Esophagus mucosa (tissue), 1 donor: ENCODE measurements at regions not wholly inside any gene's neighbourhood (a gene's known extent, or its start where the extent isn't known, plus 50 kb on each side); places are given as distances from the start of the nearest gene placed in this dataset.
"Not testable (repeated sequence)": the region's sequence is repeated elsewhere in the genome, so short reads cannot be mapped to it uniquely, and the experiment has no call there.

Experiments used
- ATAC-seq: fragments of 200-7000 bp; cut with Tn5 transposase; one replicate; pipeline ENCODE4 v1.9.1; 2020
- donor health status: DM: yes; HTN: yes; CAD: no.

GRCh38 chr7:68865351-68866199 is 732.7 kb upstream of the AUTS2 start:
- ATAC-seq = no peak

DNA sequence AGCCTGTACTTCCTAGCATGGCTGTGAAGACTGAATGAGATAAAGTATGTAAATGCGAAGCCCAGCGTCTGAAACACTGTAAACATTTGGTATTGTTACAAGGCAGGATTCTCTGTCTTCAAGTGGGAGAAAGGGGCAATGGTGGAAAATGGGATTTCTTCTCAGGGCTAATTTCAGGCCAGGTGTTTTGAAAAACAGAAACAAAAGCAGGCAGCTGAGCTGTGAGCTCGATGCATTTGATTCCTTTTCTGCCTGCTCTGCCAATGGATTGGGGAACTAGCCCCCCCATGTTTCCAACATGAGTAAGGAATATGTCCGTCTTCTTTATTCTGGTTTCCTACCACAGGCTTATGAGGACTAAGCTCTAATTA is 732.1 kb upstream of the AUTS2 start:
- ATAC-seq = no peak

DNA sequence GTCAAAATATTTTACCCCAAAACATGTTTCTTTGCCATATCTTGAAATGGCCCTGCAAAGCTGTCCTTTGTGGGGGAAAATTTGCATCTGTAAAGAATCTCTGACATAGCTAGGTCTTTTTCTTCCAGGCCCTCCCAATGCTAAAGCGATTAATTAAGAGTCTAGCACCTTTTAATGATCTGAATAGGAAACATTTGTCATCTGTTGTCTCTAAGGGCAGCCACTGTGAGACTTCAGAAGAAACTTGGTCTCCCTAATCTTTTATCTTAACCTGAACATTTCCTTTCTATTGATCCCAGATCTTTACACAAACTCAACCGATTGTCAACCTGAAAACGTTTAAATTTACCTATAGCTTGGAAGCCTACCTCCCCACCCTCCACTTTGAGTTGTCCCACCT is 731.6 kb upstream of the AUTS2 start:
- not testable (repeated sequence) for ATAC-seq

DNA sequence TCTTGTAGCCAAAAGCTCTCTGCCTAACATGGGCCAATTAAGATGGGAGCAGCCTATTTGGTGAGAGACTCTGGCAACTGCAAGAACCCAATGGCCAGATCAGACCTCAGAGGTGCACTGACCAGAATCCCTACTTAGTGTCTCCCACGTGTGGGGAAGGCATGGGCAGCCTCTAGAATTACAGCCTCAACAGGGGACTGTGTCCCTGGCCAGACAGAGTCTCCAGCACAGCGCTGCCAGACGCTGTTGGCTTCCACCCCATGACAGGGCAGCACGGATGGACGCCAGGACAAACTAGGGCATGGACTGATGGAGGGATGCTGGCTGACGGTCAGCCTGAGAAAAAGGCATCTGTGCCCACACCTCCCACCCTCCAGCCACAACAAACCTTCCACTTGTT is 729.3 kb upstream of the AUTS2 start:
- ATAC-seq = no peak

GRCh38 chr7:68873616-68874015 is 724.7 kb upstream of the AUTS2 start:
- ATAC-seq = no peak

GRCh38 chr7:68875857-68876256 is 722.4 kb upstream of the AUTS2 start:
- ATAC-seq = no peak

- ATAC-seq = not testable (repeated sequence)
Measured at GRCh38 chr7:68887116-68887515, 711.2 kb upstream of the AUTS2 start.

GRCh38 chr7:68888971-68889385 is 709.3 kb upstream of the AUTS2 start:
- no peak for ATAC-seq

- ATAC-seq = no peak
Measured at GRCh38 chr7:68892236-68892635, 706.0 kb upstream of the AUTS2 start.

DNA sequence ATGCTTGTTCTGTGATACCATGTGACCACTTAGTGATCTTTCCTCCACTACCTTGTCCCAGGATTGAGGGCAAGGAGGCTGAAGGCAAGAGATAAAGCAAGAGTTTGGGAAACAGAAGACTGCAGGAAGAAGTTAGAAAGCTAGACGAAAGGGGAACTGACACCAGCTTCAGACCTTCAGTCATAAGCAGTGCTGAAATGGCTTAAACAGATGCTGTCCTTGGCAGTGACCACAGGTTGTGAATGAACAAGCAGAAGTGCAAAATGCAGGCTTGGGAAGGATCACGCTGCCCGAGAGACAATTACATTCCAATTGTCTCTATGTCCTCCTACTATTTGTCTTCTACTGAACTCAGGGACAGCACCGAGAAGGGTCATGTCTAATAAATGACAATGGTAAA is 704.9 kb upstream of the AUTS2 start:
- ATAC-seq = no peak

DNA sequence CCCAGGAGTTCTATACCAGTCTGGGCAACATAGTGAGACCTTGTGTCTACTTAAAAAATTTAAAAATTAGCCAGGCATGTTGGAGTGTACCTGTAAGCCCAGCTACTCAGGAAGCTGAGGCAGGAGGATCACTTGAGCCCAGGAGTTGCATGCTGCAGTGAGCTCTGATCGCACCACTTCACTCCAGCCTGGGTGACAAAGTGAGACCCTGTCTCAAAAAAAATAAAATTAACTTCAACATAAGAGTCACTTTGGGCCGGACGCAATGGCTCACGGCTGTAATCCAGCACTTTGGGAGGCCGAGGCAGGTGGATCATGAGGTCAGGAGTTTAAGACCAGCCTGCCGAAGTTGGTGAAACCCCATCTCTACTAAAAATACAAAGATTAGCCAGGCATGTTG is 699.1 kb upstream of the AUTS2 start:
- not testable (repeated sequence) for ATAC-seq

DNA sequence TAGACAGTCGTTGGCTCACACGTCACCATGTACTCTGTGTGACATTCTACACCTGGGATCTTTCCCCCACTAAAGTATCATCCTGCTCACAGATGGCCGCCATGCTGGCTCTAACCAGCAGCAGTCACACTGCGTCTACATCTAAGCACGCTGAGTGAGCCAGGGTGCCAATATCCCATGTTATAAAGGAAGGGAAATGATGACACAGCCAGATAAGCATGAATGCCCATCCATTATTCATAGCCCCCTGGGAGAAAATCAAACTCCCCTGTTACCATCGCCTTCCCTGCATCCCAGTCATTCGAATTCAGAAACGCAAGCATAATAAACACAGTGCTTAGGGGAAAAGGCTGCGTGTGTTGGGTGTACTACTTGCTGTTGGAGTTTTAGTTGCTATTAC is 698.2 kb upstream of the AUTS2 start:
- no peak for ATAC-seq

DNA sequence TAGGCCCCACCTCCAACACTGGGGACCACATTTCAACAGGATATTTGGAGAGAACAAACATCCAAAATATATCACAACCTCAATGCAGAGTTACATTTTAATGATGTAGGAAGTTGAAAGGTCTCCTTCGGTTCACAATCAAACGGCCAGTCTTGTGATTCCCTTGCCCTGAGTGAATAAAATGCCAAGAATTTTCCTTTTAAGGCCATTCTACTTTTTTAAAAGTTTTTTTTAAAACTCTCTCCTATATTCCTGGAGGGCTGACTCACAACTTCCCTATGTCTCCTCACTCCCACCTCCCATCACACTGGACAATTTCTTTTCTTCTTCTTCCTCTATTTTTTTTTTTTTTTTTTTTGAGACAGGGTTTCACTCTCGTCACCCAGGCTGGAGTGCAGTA is 693.6 kb upstream of the AUTS2 start:
- ATAC-seq = no peak

- no peak for ATAC-seq
Measured at GRCh38 chr7:68911754-68912153, 686.5 kb upstream of the AUTS2 start.

DNA sequence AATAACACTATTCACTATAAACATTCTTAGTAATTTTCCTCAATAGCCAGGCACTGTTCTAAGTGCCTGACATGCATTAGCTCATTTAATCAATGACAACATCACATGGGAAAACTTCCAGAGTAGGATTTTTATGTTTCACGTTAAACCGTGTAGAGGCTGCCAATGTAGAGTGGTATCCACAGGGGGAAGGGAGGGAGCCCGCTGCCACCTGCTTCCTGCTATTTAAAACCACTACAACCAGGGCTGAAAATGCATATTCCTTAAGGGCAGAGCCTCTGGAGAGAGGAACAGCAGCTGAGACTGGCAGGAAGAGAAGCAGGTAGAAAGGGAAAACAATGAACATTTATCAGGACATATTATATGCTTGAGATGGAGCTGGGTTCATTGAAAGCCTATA is 684.3 kb upstream of the AUTS2 start:
- ATAC-seq = no peak

GRCh38 chr7:68917041-68917651 is 681.1 kb upstream of the AUTS2 start:
- ATAC-seq = no peak

DNA sequence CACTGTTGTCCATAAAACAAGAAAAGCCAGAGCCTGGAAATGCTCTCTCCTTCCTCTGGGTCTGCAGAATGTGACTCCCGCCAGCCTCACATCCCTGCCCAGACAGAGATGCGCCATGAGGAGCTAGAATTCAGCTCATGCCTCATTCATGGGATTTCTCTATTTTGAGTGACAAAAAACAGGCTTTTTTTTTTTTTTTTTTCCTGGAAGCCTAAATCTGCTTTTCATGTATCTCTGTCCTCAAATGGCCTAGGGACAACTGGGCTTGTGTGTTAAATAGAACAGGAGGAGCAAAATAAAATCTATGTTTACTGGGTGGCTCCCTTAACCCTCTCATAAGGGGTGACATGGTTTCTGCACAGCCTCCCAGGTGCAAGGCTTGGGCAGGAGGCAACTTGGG is 679.7 kb upstream of the AUTS2 start:
- no peak for ATAC-seq

GRCh38 chr7:68922850-68923249 is 675.4 kb upstream of the AUTS2 start:
- ATAC-seq = no peak

GRCh38 chr7:68925241-68925640 is 673.0 kb upstream of the AUTS2 start:
- no peak for ATAC-seq

DNA sequence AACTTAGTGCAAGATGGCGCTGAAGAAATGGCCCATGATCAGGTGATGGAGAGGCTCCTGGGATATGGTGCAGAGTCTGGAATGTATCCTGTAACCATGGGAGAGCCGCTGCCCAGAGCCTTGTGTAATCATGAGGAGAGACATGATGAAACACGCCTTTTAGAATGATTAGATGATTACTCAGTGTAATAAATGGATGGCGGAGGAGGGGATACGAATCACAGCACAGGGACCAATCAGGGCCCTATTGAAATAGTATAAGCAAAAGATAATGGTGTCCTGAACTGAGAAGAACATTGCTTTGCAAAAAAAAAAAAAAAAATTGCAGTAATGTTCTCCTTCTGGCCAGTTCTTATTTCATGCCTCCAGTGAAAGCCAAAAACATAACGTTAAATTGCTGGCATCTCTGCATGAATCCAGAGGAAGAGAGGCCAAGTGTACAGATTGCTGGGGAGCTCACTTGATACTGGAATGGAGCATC is 668.5 kb upstream of the AUTS2 start:
- no peak for ATAC-seq

GRCh38 chr7:68936471-68937035 is 661.7 kb upstream of the AUTS2 start:
- ATAC-seq = no peak

DNA sequence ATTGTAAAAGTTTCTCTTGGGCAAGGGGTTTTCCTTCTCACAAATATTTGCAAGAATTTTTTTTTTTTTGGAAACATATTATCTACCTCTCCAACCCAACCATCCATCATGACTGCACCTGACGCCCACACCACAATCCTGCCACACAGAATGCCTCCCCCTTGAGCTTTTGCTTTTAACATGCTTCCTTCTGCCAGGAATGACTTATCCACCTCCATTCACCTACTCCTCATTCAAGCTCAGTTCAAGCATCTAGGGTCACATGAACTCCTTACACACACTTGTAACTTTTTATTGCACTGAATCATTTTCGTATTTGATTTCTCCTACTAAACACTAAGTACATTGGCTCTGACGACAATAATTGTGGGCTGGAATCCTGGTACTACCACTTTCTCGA is 660.1 kb upstream of the AUTS2 start:
- ATAC-seq = no peak

DNA sequence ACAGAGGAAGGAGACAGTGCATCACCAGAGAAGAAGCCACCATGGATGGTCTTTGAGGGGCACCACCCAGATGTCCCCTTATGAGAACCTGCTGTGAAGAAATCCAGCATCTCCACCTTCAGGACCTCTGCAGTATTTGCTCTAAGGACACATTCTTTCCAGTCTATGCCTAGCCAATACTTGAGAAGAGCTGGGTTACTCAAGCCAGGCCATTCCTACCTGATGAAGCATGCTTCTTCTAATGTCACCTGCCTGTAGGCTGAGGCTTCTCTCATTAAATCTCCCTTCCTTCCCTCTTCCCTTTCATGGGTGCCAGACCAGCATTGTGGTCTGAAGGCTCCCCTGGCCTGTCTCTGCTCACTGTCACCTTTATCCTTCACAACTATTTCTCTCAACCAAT is 654.5 kb upstream of the AUTS2 start:
- ATAC-seq = no peak

DNA sequence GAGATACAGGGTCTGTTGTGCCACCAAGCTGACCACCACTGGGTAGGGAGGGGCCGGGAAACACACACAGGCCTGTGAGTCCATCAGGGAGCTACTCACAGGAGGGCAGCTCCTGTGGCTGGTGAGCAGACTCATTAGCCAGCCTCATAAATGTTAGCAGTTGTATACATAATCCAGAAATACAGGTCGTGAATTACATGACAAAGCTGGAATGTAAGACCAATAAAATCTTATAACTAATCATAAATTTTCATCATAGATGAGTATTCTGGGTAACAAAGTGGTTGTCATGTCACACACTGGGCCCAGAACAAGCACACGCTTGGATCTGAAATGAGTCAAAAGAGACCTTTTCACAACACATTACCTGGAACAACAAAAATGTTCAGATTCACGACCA is 642.6 kb upstream of the AUTS2 start:
- ATAC-seq = no peak
